Upper lobe of left lung (tissue), 4 donors: ENCODE measurements at regions not wholly inside any gene's neighbourhood (a gene's known extent, or its start where the extent isn't known, plus 50 kb on each side); places are given as distances from the start of the nearest gene placed in this dataset.

Experiments used
- CTCF ChIP-seq, 6 experiments: fragments of 450-650 bp in 4 of 6; fragments of 200-600 bp in 2 of 6; sonication (generic) in 2 of 6; IDR thresholded peaks; one replicate each; pipeline ENCODE4 v1.5.1; 2016 to 2019; ENCODE audit warnings: antibody characterized with exemption in 6 of 6
- POLR2A ChIP-seq, 4 donors: fragments of 450-650 bp; IDR thresholded peaks; one replicate each; pipeline ENCODE4 v1.5.1; 2016 to 2017; ENCODE audit warnings: antibody characterized with exemption in 4 of 4, mild to moderate bottlenecking in 2 of 4

GRCh38 chr22:48948575-48949170 is 879.0 kb downstream of the BRD1 start:
- TF ChIP-seq CTCF (IDR thresholded peaks at IDR 0.05), result no peak
- TF ChIP-seq POLR2A (IDR thresholded peaks at IDR 0.05), result no peak
